Esophagus muscularis mucosa (tissue), 4 donors: ENCODE measurements at regions not wholly inside any gene's neighbourhood (a gene's known extent, or its start where the extent isn't known, plus 50 kb on each side); places are given as distances from the start of the nearest gene placed in this dataset.

Experiments
- DNase-seq: peaks from one replicate; pipeline ENCODE4 v3.0.0-alpha.2; 2017; ENCODE audit errors: extremely low spot score
- H3K27ac ChIP-seq, 4 donors: fragments of 200-600 bp; sonication (generic); replicated peaks in 1 of 4; 1 replicate in 3 of 4; 2 replicates in 1 of 4; pipeline ENCODE4 v1.5.1; 2016 to 2019; ENCODE audit warnings: mild to moderate bottlenecking in 1 of 4
- H3K27me3 ChIP-seq, 4 donors: fragments of 200-600 bp; sonication (generic); one replicate each; pipeline versions ENCODE4 v1.5.1 to v1.6.0; 2016 to 2019
- H3K36me3 ChIP-seq, 4 donors: fragments of 200-600 bp; sonication (generic); one replicate each; pipeline ENCODE4 v1.5.1; 2016 to 2019
- H3K4me1 ChIP-seq, 4 donors: fragments of 200-600 bp; sonication (generic); one replicate each; pipeline ENCODE4 v1.5.1; 2016 to 2019
- H3K4me3 ChIP-seq, 4 donors: fragments of 200-600 bp; sonication (generic); 1 replicate in 2 of 4; 2 replicates in 2 of 4; pipeline ENCODE4 v1.5.1; 2016 to 2019; ENCODE audit warnings: mild to moderate bottlenecking in 4 of 4, moderate library complexity in 1 of 4
- H3K9me3 ChIP-seq, 4 donors: fragments of 200-600 bp; sonication (generic); 1 replicate in 3 of 4; 2 replicates in 1 of 4; pipeline ENCODE4 v1.5.1; 2016 to 2019
- EP300 ChIP-seq: sonication (generic); formaldehyde crosslinking; IDR thresholded peaks from one replicate; pipeline ENCODE4 v1.6.1; 2017; ENCODE audit warnings: antibody characterized with exemption
- POLR2A ChIP-seq: fragments of 450-650 bp; IDR thresholded peaks from one replicate; pipeline ENCODE4 v1.6.1; 2017; ENCODE audit warnings: antibody characterized with exemption, moderate library complexity, mild to moderate bottlenecking, low read depth
- POLR2AphosphoS5 ChIP-seq, 2 donors: sonication (generic); formaldehyde crosslinking; IDR thresholded peaks; one replicate each; pipeline ENCODE4 v1.6.1; 2017; ENCODE audit warnings: antibody characterized with exemption in 2 of 2
- WGBS: methylation state at CpG from one replicate; pipeline ENCODE4 v1.1.5; 2018; 5-methylcytosine and 5-hydroxymethylcytosine counted together
- intact Hi-C: fragments of 100-400 bp; cut with DNase I; formaldehyde crosslinking; loops from one replicate; pipeline ENCODE4 v1.15.1; 2023
- TF ChIP-seq, protein P1 (sequence below), 3 experiments: fragments of 200-600 bp in 2 of 3; fragments of 450-650 bp in 1 of 3; sonication (generic) in 2 of 3; IDR thresholded peaks; one replicate each; pipeline ENCODE4 v1.5.1; 2017 to 2019; ENCODE audit warnings: antibody characterized with exemption in 3 of 3, mild to moderate bottlenecking in 2 of 3, moderate library complexity in 1 of 3

GRCh38 chr12:46682148-46682547 lies 143.6 kb downstream of the SLC38A4 start:
- intact Hi-C loops, result loop anchor here (10.0 kb wide), 1 partner anchor 253 kb away; no protein-coding TSS in a partner anchor
- no peaks in the 10 kb centered on the region for H3K4me1 ChIP-seq
- no peak overlapping the region for H3K4me3 ChIP-seq
- no peaks in the 10 kb centered on the region for H3K36me3 ChIP-seq
- WGBS, result 67% methylated on average over 1 of the region's 1 CpG
- no peak for DNase-seq
- no peak overlapping the region for H3K27ac ChIP-seq
- H3K27me3 ChIP-seq, result no peaks in the 10 kb centered on the region
- TF ChIP-seq EP300, result no peak
- TF ChIP-seq, protein P1, sequence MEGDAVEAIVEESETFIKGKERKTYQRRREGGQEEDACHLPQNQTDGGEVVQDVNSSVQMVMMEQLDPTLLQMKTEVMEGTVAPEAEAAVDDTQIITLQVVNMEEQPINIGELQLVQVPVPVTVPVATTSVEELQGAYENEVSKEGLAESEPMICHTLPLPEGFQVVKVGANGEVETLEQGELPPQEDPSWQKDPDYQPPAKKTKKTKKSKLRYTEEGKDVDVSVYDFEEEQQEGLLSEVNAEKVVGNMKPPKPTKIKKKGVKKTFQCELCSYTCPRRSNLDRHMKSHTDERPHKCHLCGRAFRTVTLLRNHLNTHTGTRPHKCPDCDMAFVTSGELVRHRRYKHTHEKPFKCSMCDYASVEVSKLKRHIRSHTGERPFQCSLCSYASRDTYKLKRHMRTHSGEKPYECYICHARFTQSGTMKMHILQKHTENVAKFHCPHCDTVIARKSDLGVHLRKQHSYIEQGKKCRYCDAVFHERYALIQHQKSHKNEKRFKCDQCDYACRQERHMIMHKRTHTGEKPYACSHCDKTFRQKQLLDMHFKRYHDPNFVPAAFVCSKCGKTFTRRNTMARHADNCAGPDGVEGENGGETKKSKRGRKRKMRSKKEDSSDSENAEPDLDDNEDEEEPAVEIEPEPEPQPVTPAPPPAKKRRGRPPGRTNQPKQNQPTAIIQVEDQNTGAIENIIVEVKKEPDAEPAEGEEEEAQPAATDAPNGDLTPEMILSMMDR (IDR thresholded peaks at IDR 0.05), result no peak
- no peak for TF ChIP-seq POLR2AphosphoS5 (IDR thresholded peaks at IDR 0.05)
- TF ChIP-seq POLR2A, result no peak
- no peaks in the 10 kb centered on the region for H3K9me3 ChIP-seq

- intact Hi-C loops, result loop anchor here (10.0 kb wide), 1 partner anchor 254 kb away; no protein-coding TSS in a partner anchor
Measured at GRCh38 chr12:46680506-46680905, 145.3 kb downstream of the SLC38A4 start.

GRCh38 chr12:46679754-46680153 lies 146.0 kb downstream of the SLC38A4 start:
- WGBS, result 62% methylated on average over 3 of the region's 3 CpGs
- intact Hi-C loops, result loop anchor here (10.0 kb wide), 1 partner anchor 255 kb away; no protein-coding TSS in a partner anchor
- no peaks in the 10 kb centered on the region for H3K9me3 ChIP-seq
- TF ChIP-seq EP300 (no peak), POLR2AphosphoS5 (IDR thresholded peaks at IDR 0.05) (no peak), POLR2A (no peak)
- TF ChIP-seq, protein P1 (IDR thresholded peaks at IDR 0.05), result no peak
- no peak for DNase-seq
- H3K27ac ChIP-seq, result no peak overlapping the region
- no peaks in the 10 kb centered on the region for H3K36me3 ChIP-seq
- no peak overlapping the region for H3K4me3 ChIP-seq
- H3K4me1 ChIP-seq, result peaks cover 0 to 5% (median 2%) of the 10 kb centered on the region in 4 donors
- no peaks in the 10 kb centered on the region for H3K27me3 ChIP-seq

More at GRCh38 chr12:46680506-46680905, 145.3 kb downstream of the SLC38A4 start:
- Histone ChIP-seq H3K9me3 (no peaks in the 10 kb centered on the region), H3K4me1 (peaks cover 0 to 5% (median 2%) of the 10 kb centered on the region in 4 donors), H3K4me3 (no peak overlapping the region), H3K27ac (no peak overlapping the region), H3K36me3 (no peaks in the 10 kb centered on the region), H3K27me3 (no peaks in the 10 kb centered on the region)
- 7% methylated on average over 1 of the region's 1 CpG for WGBS
- TF ChIP-seq EP300 (no peak), POLR2A (no peak), POLR2AphosphoS5 (IDR thresholded peaks at IDR 0.05) (no peak)
- TF ChIP-seq, protein P1 (IDR thresholded peaks at IDR 0.05), result no peak
- DNase-seq, result no peak

- WGBS, result 89% methylated on average over 3 of the region's 3 CpGs
- H3K27ac ChIP-seq, result no peak overlapping the region
- H3K36me3 ChIP-seq, result no peaks in the 10 kb centered on the region
- intact Hi-C loops, result no loop called here
- TF ChIP-seq POLR2A, result no peak
- H3K4me1 ChIP-seq, result peaks cover 0 to 5% (median 2%) of the 10 kb centered on the region in 4 donors
- H3K27me3 ChIP-seq, result no peaks in the 10 kb centered on the region
- H3K9me3 ChIP-seq, result no peaks in the 10 kb centered on the region
- no peak for DNase-seq
- H3K4me3 ChIP-seq, result no peak overlapping the region
Measured at GRCh38 chr12:46678426-46678825, 147.4 kb downstream of the SLC38A4 start.

DNA sequence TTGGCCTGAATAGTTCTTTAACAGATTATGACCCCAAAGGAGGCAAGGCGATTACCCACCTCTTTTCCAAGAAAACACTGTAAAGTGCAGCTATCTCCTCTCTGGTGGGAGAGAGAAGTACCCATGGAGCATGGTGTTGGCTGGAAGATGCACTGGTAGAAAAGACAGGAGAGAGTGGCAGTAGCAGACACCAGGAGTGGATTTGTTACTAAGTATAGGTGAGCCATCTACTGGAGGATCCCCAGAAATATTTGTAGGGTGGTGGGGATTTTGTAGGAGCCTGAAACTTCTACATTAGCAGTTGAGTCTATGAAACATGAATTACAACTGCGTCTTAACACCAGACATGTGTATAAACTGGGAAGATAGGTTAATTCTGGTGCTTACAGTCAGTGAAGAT lies 148.0 kb downstream of the SLC38A4 start:
- no peaks in the 10 kb centered on the region for H3K36me3 ChIP-seq
- WGBS, result 84% methylated on average over 2 of the region's 2 CpGs
- no peak overlapping the region for H3K4me3 ChIP-seq
- DNase-seq, result no peak
- peaks cover 0 to 5% (median 2%) of the 10 kb centered on the region in 4 donors for H3K4me1 ChIP-seq
- TF ChIP-seq, protein P1 (IDR thresholded peaks at IDR 0.05), result peak in 1 of 3 experiments; percentile 7
- no peak for TF ChIP-seq POLR2AphosphoS5 (IDR thresholded peaks at IDR 0.05)
- no peaks in the 10 kb centered on the region for H3K27me3 ChIP-seq
- no peak overlapping the region for H3K27ac ChIP-seq
- intact Hi-C loops, result no loop called here
- no peaks in the 10 kb centered on the region for H3K9me3 ChIP-seq
